ENCODE measurements at regions not wholly inside any gene's neighbourhood (a gene's known extent, or its start where the extent isn't known, plus 50 kb on each side); places are given as distances from the start of the nearest gene placed in this dataset.
"Not testable (repeated sequence)": the region's sequence is repeated elsewhere in the genome, so short reads cannot be mapped to it uniquely, and the experiment has no call there.

DNA sequence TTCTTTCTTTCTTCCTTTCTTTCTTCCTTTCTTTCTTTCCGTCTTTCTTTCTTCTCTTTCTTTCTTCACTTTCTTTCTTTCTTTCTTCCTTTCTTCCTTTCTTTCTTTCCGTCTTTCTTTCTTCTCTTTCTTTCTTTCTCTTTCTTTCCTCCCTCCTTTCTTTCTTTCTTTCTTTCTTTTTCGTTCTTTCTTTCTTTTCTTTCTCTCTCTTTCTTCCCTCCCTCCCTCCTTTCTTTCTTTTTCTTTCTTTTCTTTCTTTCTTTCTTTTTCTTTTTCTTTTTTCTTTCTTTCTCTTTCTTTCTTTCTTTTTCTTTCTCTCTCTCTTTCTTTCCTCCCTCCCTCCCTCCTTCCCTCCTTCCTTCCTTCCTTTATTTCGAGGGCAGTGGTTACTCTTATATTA lies 667.3 kb upstream of the PRMT6 start:
- TF ChIP-seq, protein P1, sequence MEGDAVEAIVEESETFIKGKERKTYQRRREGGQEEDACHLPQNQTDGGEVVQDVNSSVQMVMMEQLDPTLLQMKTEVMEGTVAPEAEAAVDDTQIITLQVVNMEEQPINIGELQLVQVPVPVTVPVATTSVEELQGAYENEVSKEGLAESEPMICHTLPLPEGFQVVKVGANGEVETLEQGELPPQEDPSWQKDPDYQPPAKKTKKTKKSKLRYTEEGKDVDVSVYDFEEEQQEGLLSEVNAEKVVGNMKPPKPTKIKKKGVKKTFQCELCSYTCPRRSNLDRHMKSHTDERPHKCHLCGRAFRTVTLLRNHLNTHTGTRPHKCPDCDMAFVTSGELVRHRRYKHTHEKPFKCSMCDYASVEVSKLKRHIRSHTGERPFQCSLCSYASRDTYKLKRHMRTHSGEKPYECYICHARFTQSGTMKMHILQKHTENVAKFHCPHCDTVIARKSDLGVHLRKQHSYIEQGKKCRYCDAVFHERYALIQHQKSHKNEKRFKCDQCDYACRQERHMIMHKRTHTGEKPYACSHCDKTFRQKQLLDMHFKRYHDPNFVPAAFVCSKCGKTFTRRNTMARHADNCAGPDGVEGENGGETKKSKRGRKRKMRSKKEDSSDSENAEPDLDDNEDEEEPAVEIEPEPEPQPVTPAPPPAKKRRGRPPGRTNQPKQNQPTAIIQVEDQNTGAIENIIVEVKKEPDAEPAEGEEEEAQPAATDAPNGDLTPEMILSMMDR (conservative IDR thresholded peaks at IDR 0.05; ENCODE audit: low read length): not testable (repeated sequence)
- not testable (repeated sequence) for TF ChIP-seq EZH2phosphoT487 (IDR thresholded peaks at IDR 0.05; ENCODE audit: borderline replicate concordance, low read depth, low read length)

All from OCI-LY7 (cell line).